ENCODE measurements at regions not wholly inside any gene's neighbourhood (a gene's known extent, or its start where the extent isn't known, plus 50 kb on each side); places are given as distances from the start of the nearest gene placed in this dataset.

GRCh38 chr17:6919158-6919557 is 76.7 kb upstream of the ALOX12 start:
- no peak for TF ChIP-seq CTCF (IDR thresholded peaks at IDR 0.05)
- no peak for TF ChIP-seq EP300 (IDR thresholded peaks at IDR 0.05)
- TF ChIP-seq POLR2A (IDR thresholded peaks at IDR 0.05) = no peak
